SK-N-SH treated with all-trans-retinoic acid at 6 μM for 48 hours (cell line): ENCODE measurements at regions not wholly inside any gene's neighbourhood (a gene's known extent, or its start where the extent isn't known, plus 50 kb on each side); places are given as distances from the start of the nearest gene placed in this dataset.

ENCODE experiments used
- BACH2 ChIP-seq: fragments of 250-450 bp; sonication (Bioruptor Pico); IDR thresholded peaks from 2 replicates; pipeline ENCODE4 v1.9.0; 2021; ENCODE audit warnings: mild to moderate bottlenecking, borderline replicate concordance
- CREB5 ChIP-seq: fragments of 250-450 bp; sonication (Bioruptor Pico); IDR thresholded peaks from 2 replicates; pipeline ENCODE4 v1.5.1; 2020; ENCODE audit warnings: low read depth, mild to moderate bottlenecking, moderate library complexity
- OSR1 ChIP-seq: fragments of 250-450 bp; sonication (Bioruptor Pico); IDR thresholded peaks from 2 replicates; pipeline ENCODE4 v1.8.0; 2022; ENCODE audit warnings: moderate library complexity, mild to moderate bottlenecking, inconsistent platforms
- PATZ1 ChIP-seq: fragments of 250-450 bp; sonication (Bioruptor Pico); IDR thresholded peaks from 2 replicates; pipeline ENCODE4 v1.8.0; 2020; ENCODE audit warnings: mild to moderate bottlenecking, moderate library complexity, borderline replicate concordance
- ZC3H10 ChIP-seq: fragments of 250-450 bp; sonication (Bioruptor Pico); IDR thresholded peaks from 2 replicates; pipeline ENCODE4 v1.5.1; 2021; ENCODE audit warnings: mild to moderate bottlenecking, moderate library complexity
- ZNF8 ChIP-seq: fragments of 450-650 bp; formaldehyde crosslinking; IDR thresholded peaks from 2 replicates; pipeline ENCODE4 v1.5.0; 2020; ENCODE audit warnings: mild to moderate bottlenecking, moderate library complexity

- TF ChIP-seq ZC3H10 (CRISPR knock-in tag) (no peak), ZNF8 (CRISPR knock-in tag) (no peak), PATZ1 (CRISPR knock-in tag) (no peak), BACH2 (no peak), CREB5 (no peak), OSR1 (CRISPR knock-in tag) (no peak)
Observed at GRCh38 chr2:212745359-212745758, 206.8 kb upstream of the ERBB4 start.
